ENCODE measurements at regions not wholly inside any gene's neighbourhood (a gene's known extent, or its start where the extent isn't known, plus 50 kb on each side); places are given as distances from the start of the nearest gene placed in this dataset.

GRCh38 chr3:148540851-148541250 lies 156.9 kb upstream of the AGTR1 start:
- TF ChIP-seq CTCF (IDR thresholded peaks at IDR 0.05 in 2 of 3, conservative IDR thresholded peaks at IDR 0.05 in 1 of 3; ENCODE audit: control insufficient read depth in 2 of 3, extremely low read depth in 1 of 3, insufficient read depth in 1 of 3, low read depth in 3 of 3, low read length in 3 of 3) (no peak), POLR2A (IDR thresholded peaks at IDR 0.05; ENCODE audit: low read depth, low read length) (no peak), CREM (IDR thresholded peaks at IDR 0.05; ENCODE audit: low read depth) (no peak), POLR2AphosphoS5 (IDR thresholded peaks at IDR 0.05; ENCODE audit: low read length) (no peak)
